DOHH2 (cell line): ENCODE measurements at regions not wholly inside any gene's neighbourhood (a gene's known extent, or its start where the extent isn't known, plus 50 kb on each side); places are given as distances from the start of the nearest gene placed in this dataset.

Experiments used
- CTCF ChIP-seq: fragments of 200-600 bp; sonication (generic); IDR thresholded peaks from one replicate; pipeline ENCODE4 v1.5.1; 2014; ENCODE audit warnings: antibody characterized with exemption, mild to moderate bottlenecking, low read depth, low read length; ENCODE audit not compliant: poor library complexity, severe bottlenecking
- EZH2phosphoT487 ChIP-seq: fragments of 200-600 bp; sonication (generic); IDR thresholded peaks from 2 replicates; pipeline ENCODE4 v1.6.1; 2017; ENCODE audit warnings: borderline replicate concordance, mild to moderate bottlenecking, antibody characterized with exemption, low read length, moderate library complexity, mixed read lengths

DNA sequence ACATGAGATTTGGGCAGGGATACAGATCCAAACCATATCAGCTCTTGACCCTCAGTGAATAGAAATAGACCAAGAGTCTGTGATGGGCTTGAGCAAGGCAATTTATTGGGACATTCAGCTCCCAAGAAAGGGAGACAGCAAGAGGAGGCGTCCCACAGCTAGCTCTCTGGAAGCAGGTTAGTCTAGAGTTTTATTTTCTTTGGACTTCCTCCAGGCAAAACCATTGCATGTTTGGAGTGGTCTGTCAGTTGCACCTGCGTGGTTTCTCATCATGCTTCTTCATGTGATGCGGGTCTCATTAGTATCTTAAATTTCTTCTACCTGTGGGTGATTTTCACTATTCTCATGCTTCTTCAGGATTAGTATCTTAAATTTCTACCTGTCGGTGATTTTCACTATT is 1530.6 kb downstream of the PLA2G4A start:
- TF ChIP-seq CTCF (no peak), EZH2phosphoT487 (no peak)
